22Rv1 (cell line): ENCODE measurements at regions not wholly inside any gene's neighbourhood (a gene's known extent, or its start where the extent isn't known, plus 50 kb on each side); places are given as distances from the start of the nearest gene placed in this dataset.

Source experiments
- ZFX ChIP-seq: fragments of 450-650 bp; IDR thresholded peaks from 2 replicates; pipeline ENCODE4 v1.6.1; 2017; ENCODE audit warnings: antibody characterized with exemption, borderline replicate concordance
- TF ChIP-seq, protein P1 (sequence below): fragments of 450-650 bp; IDR thresholded peaks from 2 replicates; pipeline ENCODE4 v1.5.1; 2017; ENCODE audit warnings: mild to moderate bottlenecking

DNA sequence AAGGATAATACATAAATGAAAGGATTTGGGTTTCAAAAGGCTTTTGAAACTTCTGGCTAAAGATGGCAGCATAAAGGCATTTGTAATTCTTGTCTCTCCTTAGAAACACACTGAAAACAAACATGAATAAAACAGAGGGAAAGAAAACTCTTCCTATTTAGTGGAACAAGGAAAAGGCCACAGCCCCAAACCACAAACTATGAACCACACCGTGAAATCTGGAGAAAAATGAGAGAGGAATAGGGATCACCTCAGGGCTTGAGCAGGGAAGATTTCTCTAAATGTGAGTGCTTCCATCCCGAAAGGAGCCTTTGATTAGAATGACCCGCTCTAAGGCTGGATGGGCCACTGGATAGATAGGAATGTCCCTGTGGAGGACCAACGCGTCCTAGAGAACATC lies 119.6 kb downstream of the SEC61B start:
- TF ChIP-seq, protein P1, sequence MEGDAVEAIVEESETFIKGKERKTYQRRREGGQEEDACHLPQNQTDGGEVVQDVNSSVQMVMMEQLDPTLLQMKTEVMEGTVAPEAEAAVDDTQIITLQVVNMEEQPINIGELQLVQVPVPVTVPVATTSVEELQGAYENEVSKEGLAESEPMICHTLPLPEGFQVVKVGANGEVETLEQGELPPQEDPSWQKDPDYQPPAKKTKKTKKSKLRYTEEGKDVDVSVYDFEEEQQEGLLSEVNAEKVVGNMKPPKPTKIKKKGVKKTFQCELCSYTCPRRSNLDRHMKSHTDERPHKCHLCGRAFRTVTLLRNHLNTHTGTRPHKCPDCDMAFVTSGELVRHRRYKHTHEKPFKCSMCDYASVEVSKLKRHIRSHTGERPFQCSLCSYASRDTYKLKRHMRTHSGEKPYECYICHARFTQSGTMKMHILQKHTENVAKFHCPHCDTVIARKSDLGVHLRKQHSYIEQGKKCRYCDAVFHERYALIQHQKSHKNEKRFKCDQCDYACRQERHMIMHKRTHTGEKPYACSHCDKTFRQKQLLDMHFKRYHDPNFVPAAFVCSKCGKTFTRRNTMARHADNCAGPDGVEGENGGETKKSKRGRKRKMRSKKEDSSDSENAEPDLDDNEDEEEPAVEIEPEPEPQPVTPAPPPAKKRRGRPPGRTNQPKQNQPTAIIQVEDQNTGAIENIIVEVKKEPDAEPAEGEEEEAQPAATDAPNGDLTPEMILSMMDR = no peak
- TF ChIP-seq ZFX = no peak
